Neural cell (in vitro differentiated cells): ENCODE measurements at regions not wholly inside any gene's neighbourhood (a gene's known extent, or its start where the extent isn't known, plus 50 kb on each side); places are given as distances from the start of the nearest gene placed in this dataset.
"Not testable (repeated sequence)": the region's sequence is repeated elsewhere in the genome, so short reads cannot be mapped to it uniquely, and the experiment has no call there.

Experiments
- H2AFZ ChIP-seq: fragments of 200-600, 300-800 bp; sonication (generic), shearing (Covaris generic); 2 replicates; pipeline ENCODE4 v1.6.0; 2014; ENCODE audit warnings: low read depth, mild to moderate bottlenecking, antibody characterized with exemption, low read length, moderate library complexity
- H3F3A ChIP-seq: fragments of 200-600 bp; shearing (Covaris generic); 2 replicates; pipeline ENCODE4 v1.6.1; 2016; ENCODE audit warnings: mild to moderate bottlenecking, moderate library complexity, mixed read lengths, antibody characterized with exemption, low read length; ENCODE audit not compliant: insufficient read depth, poor library complexity, severe bottlenecking
- H3K27ac ChIP-seq: fragments of 200-600, 300-800 bp; sonication (generic), shearing (Covaris generic); 2 replicates; pipeline ENCODE4 v1.5.1; 2014; ENCODE audit warnings: mild to moderate bottlenecking, low read length, moderate library complexity
- H3K27me3 ChIP-seq: fragments of 300-800, 200-600 bp; sonication (generic), shearing (Covaris generic); 2 replicates; pipeline ENCODE4 v1.6.0; 2014; ENCODE audit warnings: mild to moderate bottlenecking, low read depth, low read length, moderate library complexity; ENCODE audit not compliant: insufficient read depth
- H3K36me3 ChIP-seq: fragments of 300-800, 200-600 bp; sonication (generic), shearing (Covaris generic); 2 replicates; pipeline ENCODE4 v1.5.1; 2014; ENCODE audit warnings: mild to moderate bottlenecking, antibody characterized with exemption, low read length, moderate library complexity; ENCODE audit not compliant: insufficient read depth
- H3K4me2 ChIP-seq: fragments of 300-800, 200-600 bp; sonication (generic), shearing (Covaris generic); 2 replicates; pipeline ENCODE4 v1.6.0; 2014; ENCODE audit warnings: mild to moderate bottlenecking, low read length
- H3K4me3 ChIP-seq: fragments of 300-800, 200-600 bp; sonication (generic), shearing (Covaris generic); 2 replicates; pipeline ENCODE4 v1.5.1; 2014; ENCODE audit warnings: mild to moderate bottlenecking, low read length, moderate library complexity
- H3K79me2 ChIP-seq: fragments of 200-600 bp; shearing (Covaris generic); replicated peaks from 2 replicates; pipeline ENCODE4 v1.6.0; 2014; ENCODE audit warnings: mild to moderate bottlenecking, low read length, moderate library complexity; ENCODE audit not compliant: insufficient read depth
- H3K9ac ChIP-seq: fragments of 300-800, 200-600 bp; sonication (generic), shearing (Covaris generic); 2 replicates; pipeline ENCODE4 v1.6.1; 2016; ENCODE audit warnings: mild to moderate bottlenecking, low read length, mixed read lengths
- H3K9me2 ChIP-seq: fragments of 200-600 bp; shearing (Covaris generic); 2 replicates; pipeline ENCODE4 v1.6.1; 2016; ENCODE audit warnings: mild to moderate bottlenecking, low read length, mixed read lengths; ENCODE audit not compliant: insufficient read depth
- H3K9me3 ChIP-seq: fragments of 200-600, 300-800 bp; sonication (generic), shearing (Covaris generic); 2 replicates; pipeline ENCODE4 v1.6.1; 2016; ENCODE audit warnings: mild to moderate bottlenecking, mixed run types, low read length, moderate library complexity, mixed read lengths
- H4K20me1 ChIP-seq: fragments of 200-600 bp; shearing (Covaris generic); 2 replicates; pipeline ENCODE4 v1.6.1; 2016; ENCODE audit warnings: mild to moderate bottlenecking, mixed run types; ENCODE audit not compliant: insufficient read depth
- CTCF ChIP-seq: fragments of 450-650 bp; IDR thresholded peaks from 2 replicates; pipeline ENCODE4 v1.5.1; 2014; ENCODE audit warnings: antibody characterized with exemption, mild to moderate bottlenecking, moderate library complexity; ENCODE audit not compliant: poor library complexity, severe bottlenecking
- EP300 ChIP-seq: fragments of 450-650 bp; conservative IDR thresholded peaks from 2 replicates; pipeline ENCODE4 v1.6.1; 2014; ENCODE audit warnings: antibody characterized with exemption, mild to moderate bottlenecking, moderate library complexity; ENCODE audit not compliant: poor library complexity, severe bottlenecking
- EZH2 ChIP-seq: fragments of 200-600, 300-800 bp; shearing (Covaris generic), sonication (generic); IDR thresholded peaks from 2 replicates; pipeline ENCODE4 v1.6.1; 2014; ENCODE audit warnings: antibody characterized with exemption, low read length, borderline replicate concordance, mild to moderate bottlenecking; ENCODE audit not compliant: insufficient read depth, poor library complexity, severe bottlenecking
- MXI1 ChIP-seq: fragments of 450-650 bp; conservative IDR thresholded peaks from 2 replicates; pipeline ENCODE4 v1.6.1; 2014; ENCODE audit warnings: antibody characterized with exemption, mild to moderate bottlenecking; ENCODE audit not compliant: poor library complexity, severe bottlenecking
- POLR2AphosphoS5 ChIP-seq: IDR thresholded peaks from 2 replicates; pipeline ENCODE4 v1.6.1; 2012
- RAD21 ChIP-seq: fragments of 450-650 bp; conservative IDR thresholded peaks from 2 replicates; pipeline ENCODE4 v1.6.1; 2014; ENCODE audit warnings: antibody characterized with exemption, mild to moderate bottlenecking, moderate library complexity
- SMC3 ChIP-seq: fragments of 450-650 bp; conservative IDR thresholded peaks from 2 replicates; pipeline ENCODE4 v1.6.1; 2014; ENCODE audit warnings: antibody characterized with exemption, mild to moderate bottlenecking, moderate library complexity; ENCODE audit not compliant: poor library complexity
- TAF1 ChIP-seq: IDR thresholded peaks from 2 replicates; pipeline ENCODE4 v1.6.1; 2012; ENCODE audit warnings: low read depth
- TF ChIP-seq, protein P1 (sequence below): IDR thresholded peaks from 2 replicates; pipeline ENCODE4 v1.6.1; 2012; ENCODE audit warnings: borderline replicate concordance

GRCh38 chr4:30868111-30868895 is 148.1 kb downstream of the PCDH7 start:
- no peak overlapping the region for H2AFZ ChIP-seq
- no peaks in the 10 kb centered on the region for H3K9me3 ChIP-seq
- H3K4me3 ChIP-seq: peak overlapping the region; percentile 13
- H3K79me2 ChIP-seq: peaks cover 2% of the 10 kb centered on the region
- no peaks in the 10 kb centered on the region for H3F3A ChIP-seq
- H4K20me1 ChIP-seq: no peaks in the 10 kb centered on the region
- H3K9me2 ChIP-seq: no peaks in the 10 kb centered on the region
- TF ChIP-seq POLR2AphosphoS5 (no peak), MXI1 (no peak), SMC3 (no peak)
- H3K27ac ChIP-seq: peak overlapping the region; percentile 51
- H3K9ac ChIP-seq: no peak overlapping the region
- H3K27me3 ChIP-seq: no peaks in the 10 kb centered on the region
- H3K4me2 ChIP-seq: no peak overlapping the region
- no peaks in the 10 kb centered on the region for H3K36me3 ChIP-seq

DNA sequence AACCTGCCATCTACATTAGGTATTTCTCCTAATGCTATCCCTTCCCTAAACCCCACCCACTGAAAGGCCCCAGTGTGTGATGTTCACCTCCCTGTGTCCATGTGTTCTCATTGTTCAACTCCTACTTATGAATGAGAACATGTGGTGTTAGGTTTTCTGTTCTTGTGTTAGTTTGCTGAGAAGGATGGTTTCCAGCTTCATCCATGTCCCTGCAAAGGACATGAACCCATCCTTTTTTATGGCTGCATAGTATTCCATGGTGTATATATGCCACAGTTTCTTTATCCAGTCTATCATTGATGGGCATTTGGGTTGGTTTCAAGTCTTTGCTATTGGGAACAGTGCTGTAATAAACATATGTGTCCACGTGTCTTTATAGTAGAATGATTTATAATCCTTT is 149.2 kb downstream of the PCDH7 start:
- H3K79me2 ChIP-seq, H3K9me2 ChIP-seq, H3K9ac ChIP-seq, H3K4me3 ChIP-seq, H2AFZ ChIP-seq, H3K9me3 ChIP-seq, H3K27ac ChIP-seq, H3K4me2 ChIP-seq, H3K27me3 ChIP-seq, H4K20me1 ChIP-seq, H3K36me3 ChIP-seq, H3F3A ChIP-seq: not testable (repeated sequence)

DNA sequence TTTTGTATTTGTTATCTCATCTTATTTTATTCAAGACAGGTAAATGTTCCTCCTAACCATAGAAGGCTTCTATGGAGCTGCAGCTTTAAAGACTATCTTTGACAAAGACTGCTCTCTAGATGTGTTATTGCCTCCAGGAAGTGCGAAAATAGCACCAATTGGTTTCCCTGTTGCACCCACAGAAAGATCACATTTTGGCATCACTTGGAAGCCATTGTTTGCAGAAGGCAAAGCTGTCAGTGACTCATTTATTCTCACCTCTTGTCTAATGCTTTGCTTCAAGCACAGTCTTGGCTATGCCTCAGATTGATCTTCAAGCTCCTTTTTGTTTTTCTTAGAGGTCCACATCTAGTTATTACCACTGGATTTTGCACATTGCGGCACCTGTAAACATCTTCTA is 150.3 kb downstream of the PCDH7 start:
- Histone ChIP-seq H3K36me3 (no peaks in the 10 kb centered on the region), H3K27me3 (no peaks in the 10 kb centered on the region), H3K27ac (no peak overlapping the region), H3K9ac (no peak overlapping the region), H3F3A (no peaks in the 10 kb centered on the region), H3K79me2 (peaks cover 2% of the 10 kb centered on the region), H3K9me2 (no peaks in the 10 kb centered on the region), H2AFZ (no peak overlapping the region), H3K4me2 (no peak overlapping the region), H3K9me3 (no peaks in the 10 kb centered on the region), H4K20me1 (no peaks in the 10 kb centered on the region), H3K4me3 (no peak overlapping the region)
- TF ChIP-seq MXI1 (no peak), TAF1 (no peak), RAD21 (no peak), CTCF (no peak), SMC3 (no peak), EZH2 (no peak), EP300 (no peak), POLR2AphosphoS5 (no peak)
- TF ChIP-seq, protein P1, sequence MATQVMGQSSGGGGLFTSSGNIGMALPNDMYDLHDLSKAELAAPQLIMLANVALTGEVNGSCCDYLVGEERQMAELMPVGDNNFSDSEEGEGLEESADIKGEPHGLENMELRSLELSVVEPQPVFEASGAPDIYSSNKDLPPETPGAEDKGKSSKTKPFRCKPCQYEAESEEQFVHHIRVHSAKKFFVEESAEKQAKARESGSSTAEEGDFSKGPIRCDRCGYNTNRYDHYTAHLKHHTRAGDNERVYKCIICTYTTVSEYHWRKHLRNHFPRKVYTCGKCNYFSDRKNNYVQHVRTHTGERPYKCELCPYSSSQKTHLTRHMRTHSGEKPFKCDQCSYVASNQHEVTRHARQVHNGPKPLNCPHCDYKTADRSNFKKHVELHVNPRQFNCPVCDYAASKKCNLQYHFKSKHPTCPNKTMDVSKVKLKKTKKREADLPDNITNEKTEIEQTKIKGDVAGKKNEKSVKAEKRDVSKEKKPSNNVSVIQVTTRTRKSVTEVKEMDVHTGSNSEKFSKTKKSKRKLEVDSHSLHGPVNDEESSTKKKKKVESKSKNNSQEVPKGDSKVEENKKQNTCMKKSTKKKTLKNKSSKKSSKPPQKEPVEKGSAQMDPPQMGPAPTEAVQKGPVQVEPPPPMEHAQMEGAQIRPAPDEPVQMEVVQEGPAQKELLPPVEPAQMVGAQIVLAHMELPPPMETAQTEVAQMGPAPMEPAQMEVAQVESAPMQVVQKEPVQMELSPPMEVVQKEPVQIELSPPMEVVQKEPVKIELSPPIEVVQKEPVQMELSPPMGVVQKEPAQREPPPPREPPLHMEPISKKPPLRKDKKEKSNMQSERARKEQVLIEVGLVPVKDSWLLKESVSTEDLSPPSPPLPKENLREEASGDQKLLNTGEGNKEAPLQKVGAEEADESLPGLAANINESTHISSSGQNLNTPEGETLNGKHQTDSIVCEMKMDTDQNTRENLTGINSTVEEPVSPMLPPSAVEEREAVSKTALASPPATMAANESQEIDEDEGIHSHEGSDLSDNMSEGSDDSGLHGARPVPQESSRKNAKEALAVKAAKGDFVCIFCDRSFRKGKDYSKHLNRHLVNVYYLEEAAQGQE: no peak
